ENCODE measurements at regions not wholly inside any gene's neighbourhood (a gene's known extent, or its start where the extent isn't known, plus 50 kb on each side); places are given as distances from the start of the nearest gene placed in this dataset.

DNA sequence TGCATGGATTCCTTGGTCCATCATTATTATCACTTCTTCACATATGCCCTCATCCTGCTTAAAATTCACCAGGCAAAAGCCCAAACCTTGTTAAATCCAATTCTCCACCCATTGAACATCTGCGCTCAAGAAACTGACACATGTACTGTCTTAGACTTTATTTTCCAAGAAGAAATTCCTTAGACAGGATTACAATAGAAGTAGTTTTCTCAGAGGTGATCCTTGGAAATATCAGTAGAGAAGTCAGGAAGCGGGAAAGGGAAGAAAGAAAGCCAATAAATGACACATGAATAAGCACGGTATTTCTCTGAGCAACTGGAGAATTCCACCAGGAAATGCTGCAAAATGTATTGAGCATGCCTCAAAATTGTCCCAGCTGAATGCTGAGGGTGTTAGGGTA lies 90.2 kb downstream of the FOXD1 start:
- TF ChIP-seq, protein P1, sequence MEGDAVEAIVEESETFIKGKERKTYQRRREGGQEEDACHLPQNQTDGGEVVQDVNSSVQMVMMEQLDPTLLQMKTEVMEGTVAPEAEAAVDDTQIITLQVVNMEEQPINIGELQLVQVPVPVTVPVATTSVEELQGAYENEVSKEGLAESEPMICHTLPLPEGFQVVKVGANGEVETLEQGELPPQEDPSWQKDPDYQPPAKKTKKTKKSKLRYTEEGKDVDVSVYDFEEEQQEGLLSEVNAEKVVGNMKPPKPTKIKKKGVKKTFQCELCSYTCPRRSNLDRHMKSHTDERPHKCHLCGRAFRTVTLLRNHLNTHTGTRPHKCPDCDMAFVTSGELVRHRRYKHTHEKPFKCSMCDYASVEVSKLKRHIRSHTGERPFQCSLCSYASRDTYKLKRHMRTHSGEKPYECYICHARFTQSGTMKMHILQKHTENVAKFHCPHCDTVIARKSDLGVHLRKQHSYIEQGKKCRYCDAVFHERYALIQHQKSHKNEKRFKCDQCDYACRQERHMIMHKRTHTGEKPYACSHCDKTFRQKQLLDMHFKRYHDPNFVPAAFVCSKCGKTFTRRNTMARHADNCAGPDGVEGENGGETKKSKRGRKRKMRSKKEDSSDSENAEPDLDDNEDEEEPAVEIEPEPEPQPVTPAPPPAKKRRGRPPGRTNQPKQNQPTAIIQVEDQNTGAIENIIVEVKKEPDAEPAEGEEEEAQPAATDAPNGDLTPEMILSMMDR (IDR thresholded peaks at IDR 0.05 in 4 of 5, conservative IDR thresholded peaks at IDR 0.05 in 1 of 5): no peak
- TF ChIP-seq POLR2A (IDR thresholded peaks at IDR 0.05): no peak

Data from gastrocnemius medialis (tissue), 4 donors.